Neural progenitor cell (in vitro differentiated cells): ENCODE measurements at regions not wholly inside any gene's neighbourhood (a gene's known extent, or its start where the extent isn't known, plus 50 kb on each side); places are given as distances from the start of the nearest gene placed in this dataset.

ENCODE experiments used
- CTCF ChIP-seq: fragments of 200-600 bp; sonication (generic); IDR thresholded peaks from 2 replicates; pipeline ENCODE4 v1.5.1; 2017; ENCODE audit warnings: antibody characterized with exemption, mild to moderate bottlenecking
- EZH2 ChIP-seq: fragments of 200-600 bp; sonication (generic); IDR thresholded peaks from 2 replicates; pipeline ENCODE4 v1.6.1; 2017; ENCODE audit warnings: antibody characterized with exemption, mild to moderate bottlenecking, moderate library complexity
- EZH2phosphoT487 ChIP-seq: fragments of 200-600 bp; sonication (generic); IDR thresholded peaks from 2 replicates; pipeline ENCODE4 v1.6.1; 2017; ENCODE audit warnings: antibody characterized with exemption

GRCh38 chr7:130793855-130794618, 60.0 kb upstream of the KLF14 start:
- peak; percentile 23 for TF ChIP-seq CTCF
- no peak for TF ChIP-seq EZH2phosphoT487
- no peak for TF ChIP-seq EZH2
